GM18861 (cell line): ENCODE measurements at regions not wholly inside any gene's neighbourhood (a gene's known extent, or its start where the extent isn't known, plus 50 kb on each side); places are given as distances from the start of the nearest gene placed in this dataset.
"Not testable (repeated sequence)": the region's sequence is repeated elsewhere in the genome, so short reads cannot be mapped to it uniquely, and the experiment has no call there.

Source experiments
- ATAC-seq: cut with Tn5 transposase; IDR thresholded peaks from one replicate; pipeline ENCODE4 v1.9.1; 2021; ENCODE audit not compliant: unreplicated experiment

DNA sequence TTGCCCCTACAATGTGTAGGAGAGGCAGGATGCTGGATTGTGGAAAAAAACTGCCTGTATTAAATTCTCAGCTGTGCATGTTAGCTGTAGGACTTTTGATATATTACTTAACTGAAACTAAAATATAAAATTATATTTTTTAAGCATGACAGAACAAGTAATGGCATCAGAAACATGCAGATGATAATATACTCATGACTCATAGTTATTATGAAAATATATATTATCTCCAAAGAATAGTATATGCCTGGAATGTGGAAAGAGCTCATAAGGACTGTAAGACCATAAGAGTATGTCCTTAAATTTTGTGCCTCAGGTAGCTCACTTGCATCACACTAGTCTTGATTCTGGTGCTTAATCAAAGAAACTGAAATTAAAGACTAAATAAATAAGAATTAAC lies 1100.6 kb downstream of the TECRL start:
- ATAC-seq = no peak

DNA sequence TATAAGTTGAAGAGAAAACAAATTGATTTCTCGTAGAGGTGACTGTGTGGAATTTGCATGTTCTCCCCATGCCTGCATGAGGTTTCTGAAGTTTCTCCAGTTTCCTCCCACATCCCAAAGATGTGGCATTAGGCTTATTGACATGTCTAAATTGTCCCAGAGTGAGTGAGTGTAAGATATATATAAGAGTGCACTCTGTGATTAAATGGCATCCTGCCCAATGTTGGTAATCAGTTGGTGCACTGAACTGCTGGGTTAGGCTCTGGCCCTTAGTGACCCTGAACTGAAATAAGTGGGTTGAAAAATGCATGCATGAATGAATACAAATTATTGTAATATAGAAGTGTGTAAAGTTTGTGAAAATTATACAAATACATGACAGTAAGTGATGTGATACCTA lies 1106.5 kb downstream of the TECRL start:
- ATAC-seq = no peak

DNA sequence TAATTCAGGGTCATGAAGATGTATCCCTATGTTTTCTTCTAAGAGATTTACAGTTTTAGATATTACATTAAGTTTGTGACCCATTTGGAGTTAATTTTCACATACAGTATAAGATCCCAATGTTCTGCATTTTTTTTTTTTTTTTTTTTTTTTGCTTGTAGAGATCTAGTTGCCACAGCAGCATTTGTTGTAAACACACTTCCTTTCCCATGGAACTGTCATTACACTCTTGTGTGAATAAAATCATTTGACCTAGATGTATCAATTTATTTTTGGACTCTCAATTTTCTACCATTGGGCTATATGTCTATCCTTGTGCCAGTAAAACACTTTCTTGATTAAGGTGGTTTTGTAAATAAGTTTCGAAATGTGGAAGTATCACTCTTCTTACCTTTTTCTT lies 1107.2 kb downstream of the TECRL start:
- no peak for ATAC-seq

DNA sequence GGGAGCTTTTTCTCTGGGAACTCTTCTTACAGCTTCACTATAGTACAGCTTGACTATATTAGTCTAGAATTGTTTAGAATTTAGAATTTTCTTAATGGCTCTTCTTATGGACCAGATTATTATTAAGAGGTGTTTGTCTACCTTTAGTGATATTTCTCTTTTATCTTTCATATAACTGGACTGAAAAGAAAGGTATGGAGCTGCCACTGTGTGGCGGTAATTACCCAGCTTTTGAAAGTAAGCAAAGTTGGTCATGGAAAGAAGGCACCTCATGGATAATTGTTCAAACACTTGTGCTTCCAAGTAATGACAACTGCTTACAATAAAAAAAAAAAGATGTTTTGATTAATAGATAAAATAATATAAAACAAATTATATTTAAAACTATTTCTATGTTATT lies 1112.5 kb downstream of the TECRL start:
- no peak for ATAC-seq

DNA sequence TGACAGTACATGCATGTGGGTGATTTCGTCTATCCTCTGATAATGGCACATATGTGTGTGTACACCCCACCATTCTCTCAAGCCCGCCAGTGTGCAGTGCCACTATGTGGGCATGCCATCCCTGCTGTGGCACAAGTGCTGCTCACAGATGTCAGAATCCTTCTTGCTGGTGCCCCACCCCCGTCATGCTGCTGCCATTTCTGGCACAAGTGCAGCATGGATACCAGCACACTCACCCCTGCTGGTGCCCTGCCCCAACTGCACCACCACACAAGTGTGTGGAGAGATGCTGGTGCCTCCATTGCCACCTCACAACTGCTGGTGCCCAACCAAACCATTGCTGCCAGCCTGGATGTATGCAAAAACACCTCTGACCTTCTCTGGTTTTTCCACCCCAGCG lies 1133.8 kb downstream of the TECRL start:
- ATAC-seq = no peak

DNA sequence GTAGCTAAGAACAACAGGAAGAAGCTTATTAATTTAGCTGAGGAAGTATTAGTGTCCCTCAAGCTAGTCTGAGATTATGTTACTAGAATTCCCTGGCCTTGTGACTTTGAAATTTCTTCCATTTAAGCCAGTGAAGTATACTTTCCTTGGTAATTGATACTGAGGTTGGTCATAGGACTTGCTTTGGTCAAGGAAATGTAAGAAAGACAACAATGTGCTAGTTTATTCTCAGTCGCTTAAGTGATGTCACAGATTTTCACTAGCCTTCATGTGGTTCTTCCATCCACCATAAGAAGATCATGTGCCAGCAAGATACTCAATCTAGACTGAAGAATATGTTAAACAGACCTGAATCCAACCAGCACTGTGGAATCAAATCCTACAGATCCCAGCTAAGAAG lies 1140.1 kb downstream of the TECRL start:
- ATAC-seq = no peak

DNA sequence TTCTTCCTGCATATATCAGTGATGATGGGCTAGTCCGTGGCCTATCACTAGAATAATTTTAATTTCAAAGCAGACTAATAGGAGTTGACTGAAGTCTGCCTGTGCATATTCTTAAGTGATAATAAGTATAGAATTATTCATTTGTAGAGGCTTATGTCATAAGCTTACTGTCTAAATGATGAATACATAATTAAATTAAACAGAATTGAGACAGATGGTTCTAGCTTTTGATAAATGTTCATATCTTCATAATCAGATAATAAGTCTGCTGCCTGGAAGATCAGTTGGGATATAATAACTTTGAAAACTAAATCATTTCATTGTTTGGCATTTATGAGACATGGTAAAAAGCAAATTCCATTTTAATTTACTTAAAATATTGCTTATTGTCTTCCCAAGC lies 1175.6 kb downstream of the TECRL start:
- ATAC-seq = no peak

DNA sequence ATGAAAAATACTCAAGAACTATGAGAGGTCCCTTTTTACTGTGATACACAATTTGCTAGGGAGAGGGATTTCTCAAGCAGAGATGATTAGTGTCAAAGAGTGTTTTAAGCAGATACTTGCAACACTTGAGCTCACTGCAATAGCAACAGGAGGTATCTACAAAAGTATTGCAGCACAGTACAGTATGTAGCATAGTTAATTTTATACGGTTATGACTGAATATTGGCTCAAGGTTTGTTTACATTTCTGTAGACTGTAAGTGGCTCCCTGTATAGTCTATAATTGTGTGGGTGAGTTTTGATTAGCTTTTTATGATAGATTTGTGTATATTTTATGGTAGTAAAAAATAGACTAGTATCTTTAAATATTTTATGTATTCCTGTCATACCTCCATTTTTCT lies 1177.2 kb downstream of the TECRL start:
- no peak for ATAC-seq

DNA sequence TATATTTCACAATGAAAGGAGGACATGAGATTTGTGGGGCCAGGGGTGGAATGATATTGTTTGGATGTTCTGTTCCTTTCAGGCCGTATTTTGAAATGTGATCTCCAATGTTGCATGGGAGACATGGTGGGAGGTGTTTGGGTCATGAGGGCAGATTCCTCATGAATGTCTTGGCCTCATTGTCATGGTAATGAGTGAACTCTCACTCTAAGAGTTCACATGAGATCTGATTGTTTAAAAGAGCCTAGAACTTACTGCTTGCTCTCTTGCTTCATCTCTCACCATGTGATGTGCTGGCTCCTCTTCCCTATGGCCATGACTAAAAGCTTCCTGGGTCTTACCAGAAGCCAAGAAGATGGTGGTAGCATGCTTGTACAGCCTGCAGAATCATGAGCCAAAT lies 1183.0 kb downstream of the TECRL start:
- ATAC-seq = no peak

DNA sequence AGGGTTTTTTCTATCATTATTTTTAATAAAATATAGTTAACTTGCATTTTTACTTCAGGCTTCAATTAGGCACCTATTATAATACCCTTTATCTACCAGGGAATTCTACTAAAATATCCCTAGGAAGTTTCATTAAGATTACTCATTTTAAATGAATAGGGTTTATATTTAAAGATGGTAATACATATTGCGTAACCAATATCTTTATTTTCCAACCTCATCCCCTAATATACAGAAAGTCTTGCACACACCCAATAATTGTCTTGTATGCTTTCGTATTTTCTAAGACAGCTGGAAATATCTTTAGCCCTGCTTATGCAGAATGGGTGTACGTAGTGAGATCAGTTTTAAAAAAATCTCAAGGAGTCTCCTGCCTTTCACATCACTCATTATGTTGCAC lies 1186.8 kb downstream of the TECRL start:
- ATAC-seq = no peak

DNA sequence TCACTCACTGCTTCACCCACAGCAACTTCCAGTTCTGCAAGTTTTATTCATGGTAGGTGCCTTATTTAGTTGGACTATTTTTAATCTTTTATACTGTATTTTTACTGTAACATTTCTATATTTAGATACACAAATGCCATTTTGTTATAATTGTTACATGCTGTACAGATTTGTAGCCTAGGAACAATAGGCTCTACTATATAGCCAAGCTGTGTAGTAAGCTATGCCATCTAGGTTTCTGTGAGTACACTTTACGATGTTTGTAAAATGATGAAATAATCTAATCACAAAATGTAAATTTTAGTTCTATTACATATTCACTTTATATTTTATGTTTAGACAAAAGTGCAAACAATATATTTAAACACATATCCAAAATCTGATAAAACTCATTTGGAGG lies 1187.8 kb downstream of the TECRL start:
- no peak for ATAC-seq

DNA sequence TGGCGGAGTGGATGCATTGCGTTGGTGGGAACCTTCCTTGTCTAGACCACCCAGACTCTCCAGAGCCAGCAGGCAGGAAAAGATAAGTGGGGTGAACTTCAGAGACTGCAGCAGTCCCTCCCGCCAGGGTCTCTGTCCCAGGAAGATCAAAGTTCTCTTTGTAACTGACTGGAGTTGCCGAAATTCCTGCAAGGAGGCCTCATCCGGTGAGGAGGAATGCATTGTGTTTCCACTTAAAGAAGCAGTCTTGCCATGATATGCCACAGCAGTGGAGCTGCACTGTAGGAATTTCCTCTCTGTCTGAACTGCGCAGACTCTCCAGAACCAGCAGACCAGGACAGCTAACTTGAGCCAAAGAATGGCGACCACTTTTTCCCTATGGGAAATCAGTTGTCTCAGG lies 1190.4 kb downstream of the TECRL start:
- ATAC-seq = no peak

DNA sequence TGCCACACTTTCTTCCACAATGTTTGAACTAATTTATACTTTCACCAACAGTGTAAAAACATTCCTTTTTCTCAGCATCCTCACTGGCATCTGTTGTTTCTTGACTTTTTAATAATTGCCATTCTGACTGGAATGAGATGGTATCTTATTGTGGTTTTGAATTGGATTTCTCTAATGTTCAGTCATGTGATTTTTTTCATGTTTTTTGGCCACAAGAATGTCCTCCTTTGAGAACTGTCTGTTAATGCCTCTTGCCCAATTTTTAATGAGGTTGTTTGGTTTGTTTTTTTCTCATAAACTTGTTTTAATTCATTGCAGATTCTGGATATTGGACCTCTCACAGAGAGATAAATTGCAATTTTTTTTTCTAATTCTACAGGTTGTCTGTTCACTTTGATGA lies 1195.2 kb downstream of the TECRL start:
- ATAC-seq = no peak

DNA sequence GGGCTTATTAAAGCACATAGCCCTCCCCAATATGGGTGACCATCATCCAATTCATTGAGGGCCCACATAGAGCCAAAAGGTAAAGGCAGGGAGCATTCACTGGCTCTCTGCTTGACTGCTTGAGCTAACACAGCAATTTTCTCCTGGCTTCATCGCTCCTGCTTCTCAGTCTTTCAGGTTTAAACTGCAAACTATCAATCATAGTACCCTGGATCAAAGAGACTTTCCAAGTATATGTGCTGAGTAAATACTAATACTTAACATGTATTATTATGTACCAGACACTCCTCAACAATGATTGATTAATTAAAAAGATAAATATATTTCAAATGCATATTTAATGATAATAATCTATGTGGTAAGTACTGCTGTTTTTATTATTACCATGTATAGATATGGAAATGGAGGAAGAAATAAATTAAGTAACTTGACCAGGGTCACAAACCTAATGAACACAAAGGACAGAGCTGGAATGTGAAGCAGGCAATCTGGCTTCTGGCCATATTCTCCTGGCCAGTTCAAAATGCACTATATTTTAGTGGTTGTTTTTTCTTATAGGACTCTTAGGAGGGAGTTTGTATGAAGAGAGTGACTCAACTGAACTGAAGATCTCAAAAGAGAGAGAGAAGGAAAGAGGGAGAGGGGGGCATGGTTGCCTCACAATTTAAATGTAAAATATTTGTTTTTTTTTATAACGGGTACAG lies 1197.3 kb downstream of the TECRL start:
- no peak for ATAC-seq

DNA sequence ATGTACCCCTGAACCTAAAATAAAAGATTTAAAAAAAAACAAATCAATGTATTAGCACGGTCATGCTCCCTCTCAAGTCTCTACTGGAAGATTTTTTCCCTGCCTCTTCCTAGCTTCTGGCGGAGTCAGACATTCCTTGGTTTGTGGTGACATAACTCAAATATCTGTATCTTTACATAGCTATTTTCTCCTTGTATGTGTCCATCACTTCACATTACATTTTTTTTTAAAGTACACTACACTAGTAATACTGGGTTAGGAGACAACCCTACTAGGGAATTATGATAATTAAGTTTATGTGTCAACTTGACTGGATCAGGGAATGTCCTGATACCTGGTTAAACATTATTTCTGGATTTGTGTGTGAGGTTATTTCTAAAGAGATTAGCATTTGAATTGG lies 1197.9 kb downstream of the TECRL start:
- no peak for ATAC-seq

DNA sequence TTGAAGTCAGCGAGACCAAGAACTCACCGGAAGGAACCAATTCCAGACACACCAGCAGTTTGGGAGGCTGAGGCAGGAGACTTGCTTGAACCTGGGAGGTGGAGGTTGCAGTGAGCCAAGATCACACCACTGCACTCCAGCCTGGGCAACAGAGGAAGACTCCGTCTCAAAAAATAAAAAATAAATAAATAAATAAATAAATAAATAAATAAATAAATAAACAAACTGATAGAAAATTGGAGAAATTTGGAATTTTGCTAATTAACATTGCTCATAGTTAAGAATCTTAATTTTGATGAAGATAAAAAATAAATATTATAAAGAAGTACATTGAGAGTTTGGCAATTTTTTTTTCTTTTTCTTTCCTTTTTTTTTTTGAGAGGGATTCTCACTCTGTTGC lies 1216.2 kb downstream of the TECRL start:
- not testable (repeated sequence) for ATAC-seq

DNA sequence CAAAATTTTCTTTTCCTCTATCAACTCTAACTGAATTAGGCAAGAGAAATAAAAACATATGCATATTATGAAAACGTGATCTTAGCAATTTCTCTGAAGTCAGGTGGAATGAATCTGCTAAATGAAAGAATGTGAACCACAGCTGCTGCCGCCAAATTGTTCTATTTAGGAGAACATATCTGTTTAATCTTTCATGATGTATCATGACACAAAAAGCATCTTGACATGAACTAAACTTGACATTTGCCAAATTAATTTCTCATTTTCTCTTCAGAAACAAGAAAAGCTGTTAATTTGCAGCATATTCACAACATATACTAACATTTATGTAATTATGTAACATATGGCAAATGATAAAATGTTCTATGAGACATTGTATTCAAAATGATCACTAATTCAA lies 1237.9 kb downstream of the TECRL start:
- no peak for ATAC-seq

DNA sequence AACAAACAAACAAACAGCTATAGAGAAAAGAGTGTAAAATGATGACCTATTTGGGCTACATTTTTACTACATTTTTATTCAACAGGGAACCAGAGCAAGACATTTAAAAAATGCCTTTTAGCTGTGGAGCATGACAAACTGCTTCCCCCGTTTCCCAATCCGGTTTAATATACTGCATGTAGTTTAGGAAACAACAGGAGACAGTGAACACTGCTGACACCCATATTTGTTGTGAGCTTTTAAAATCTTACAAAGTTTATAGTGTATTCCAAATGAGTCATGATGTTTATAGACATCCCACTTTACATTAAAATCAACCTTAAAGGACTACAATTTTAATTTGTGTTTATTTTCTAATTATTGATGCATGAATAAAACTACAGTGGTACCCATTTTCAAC lies 1238.3 kb downstream of the TECRL start:
- ATAC-seq = no peak

DNA sequence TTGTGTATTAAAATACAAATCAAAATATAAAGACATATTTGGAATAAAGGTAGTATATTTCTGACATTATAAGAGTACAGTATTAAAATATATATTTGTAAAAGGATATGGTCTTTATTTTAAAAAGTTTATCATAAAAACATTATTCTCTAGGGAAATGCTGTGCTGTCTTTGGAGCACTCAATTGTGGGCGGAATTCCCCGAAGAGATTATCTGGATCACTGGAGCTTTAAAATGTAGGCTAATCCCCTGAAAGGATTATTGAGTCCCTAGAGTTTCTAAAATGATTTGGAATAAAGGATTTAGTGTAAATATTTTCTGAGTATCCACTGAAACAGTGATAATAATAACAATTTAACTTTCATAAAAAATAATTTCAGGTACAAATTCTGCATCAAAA lies 1239.4 kb downstream of the TECRL start:
- ATAC-seq = no peak

DNA sequence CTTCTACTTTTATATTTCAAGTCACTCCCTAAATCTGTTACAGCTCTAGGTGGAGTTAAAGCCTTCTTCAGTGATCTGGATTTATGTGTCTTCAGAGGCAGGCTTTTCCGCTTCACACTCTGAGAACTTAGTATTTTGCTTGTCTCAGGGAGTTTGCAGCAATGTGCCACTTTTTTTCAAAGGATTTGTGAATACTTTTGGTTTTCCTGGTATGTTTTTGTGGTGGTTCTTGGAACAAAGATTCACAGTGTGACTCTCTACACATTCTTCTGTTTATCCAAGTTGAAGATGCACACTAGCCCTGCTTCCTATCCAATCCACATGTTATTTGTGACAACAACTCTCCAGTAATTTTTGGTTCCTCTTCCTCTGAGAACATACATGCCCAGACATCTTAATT lies 1253.7 kb downstream of the TECRL start:
- no peak for ATAC-seq

DNA sequence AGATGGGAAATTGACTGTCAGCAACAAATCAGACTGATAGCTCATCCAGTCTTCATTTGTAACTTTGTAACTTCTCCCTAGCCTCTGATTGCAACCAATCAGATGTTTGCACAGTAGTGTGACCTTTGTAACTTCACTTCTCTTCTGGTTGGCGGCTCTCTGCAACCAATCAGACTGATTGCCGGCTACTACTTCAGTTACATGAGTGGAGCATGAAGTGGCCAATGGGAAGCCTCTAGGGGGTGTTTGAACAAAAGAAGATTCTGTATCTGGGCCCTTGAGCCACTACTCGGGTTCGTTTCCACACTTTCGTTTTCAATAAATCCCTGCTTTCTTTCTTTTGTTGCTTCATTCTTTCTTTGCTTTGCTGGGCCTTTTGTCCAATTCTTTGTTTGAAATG lies 1285.8 kb downstream of the TECRL start:
- ATAC-seq = no peak

DNA sequence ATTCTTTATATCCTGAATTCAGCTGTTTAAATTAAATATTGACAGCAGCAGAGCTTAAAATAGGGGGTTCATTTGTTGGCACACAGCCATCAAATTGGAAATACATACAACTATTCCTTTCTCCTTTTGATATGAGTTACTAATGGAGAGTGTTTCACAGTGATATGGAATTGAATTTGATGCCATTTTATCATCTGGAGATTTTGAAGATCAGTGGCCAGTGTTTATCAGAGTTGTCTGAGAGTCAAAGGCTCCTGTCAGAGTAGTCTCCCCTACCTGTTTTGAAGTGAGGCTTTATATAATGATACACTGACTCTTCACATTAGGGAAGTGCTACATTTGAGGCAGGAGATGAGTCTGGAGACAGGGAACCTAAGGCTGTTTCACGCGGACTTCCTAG lies 1286.3 kb downstream of the TECRL start:
- ATAC-seq = no peak

DNA sequence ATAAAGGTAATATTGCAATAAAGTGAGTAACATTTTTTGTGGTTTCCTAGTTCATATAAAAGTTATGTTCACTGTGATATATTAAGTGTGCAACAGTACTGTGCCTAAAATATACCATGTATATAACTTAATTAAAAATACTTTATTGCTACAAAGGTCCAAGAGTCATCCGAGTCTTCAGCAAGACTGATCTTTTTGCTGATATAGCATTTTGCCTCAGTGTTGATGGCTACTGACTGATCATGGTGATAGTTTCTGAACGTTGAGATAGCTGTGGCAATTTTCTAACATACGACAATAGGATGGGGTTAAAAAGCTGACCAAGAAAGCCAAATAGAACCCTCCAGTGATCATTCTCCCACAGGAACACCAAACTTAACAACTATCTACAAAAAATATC lies 1302.7 kb downstream of the TECRL start:
- ATAC-seq = no peak

DNA sequence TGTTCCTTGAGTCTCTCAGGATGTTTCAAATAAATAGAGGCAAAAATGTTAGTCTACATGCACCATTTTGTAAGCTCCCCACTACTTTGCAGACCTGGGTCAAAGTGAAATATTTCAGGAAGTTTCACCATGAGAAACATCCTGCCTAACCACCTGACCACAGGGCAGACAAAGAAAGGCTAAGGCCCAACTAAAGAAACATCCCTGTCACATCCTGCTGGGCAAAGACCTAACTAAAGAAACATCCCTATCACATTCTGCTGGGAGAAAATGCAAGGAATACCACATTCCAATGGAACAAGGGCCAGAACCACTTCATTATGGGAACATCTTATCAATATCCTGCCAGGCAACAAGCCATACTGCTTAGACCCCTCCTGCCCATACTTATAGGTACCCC lies 1303.4 kb downstream of the TECRL start:
- ATAC-seq = no peak
